ENCODE measurements at regions not wholly inside any gene's neighbourhood (a gene's known extent, or its start where the extent isn't known, plus 50 kb on each side); places are given as distances from the start of the nearest gene placed in this dataset.

GRCh38 chr2:106607371-106607770 lies 120.2 kb downstream of the CD8B2 start:
- DNase-seq, result no peak
- Histone ChIP-seq H3K27ac (no peak overlapping the region), H3K4me1 (no peaks in the 10 kb centered on the region), H3K36me3 (no peaks in the 10 kb centered on the region), H3K27me3 (no peaks in the 10 kb centered on the region), H3K9me3 (replicated peaks) (no peaks in the 10 kb centered on the region), H3K4me3 (no peak overlapping the region)

GRCh38 chr2:106609780-106610179 lies 122.6 kb downstream of the CD8B2 start:
- Histone ChIP-seq H3K4me3 (no peak overlapping the region), H3K36me3 (no peaks in the 10 kb centered on the region)

GRCh38 chr2:106614511-106615291 lies 127.5 kb downstream of the CD8B2 start:
- H3K9me3 ChIP-seq (replicated peaks), result no peaks in the 10 kb centered on the region
- no peaks in the 10 kb centered on the region for H3K36me3 ChIP-seq
- H3K4me3 ChIP-seq, result no peak overlapping the region
- H3K27ac ChIP-seq, result no peak overlapping the region
- DNase-seq, result no peak
- no peaks in the 10 kb centered on the region for H3K27me3 ChIP-seq
- no peaks in the 10 kb centered on the region for H3K4me1 ChIP-seq

More at GRCh38 chr2:106609780-106610179, 122.6 kb downstream of the CD8B2 start:
- H3K4me1 ChIP-seq, result no peaks in the 10 kb centered on the region
- H3K9me3 ChIP-seq (replicated peaks), result no peaks in the 10 kb centered on the region
- DNase-seq, result no peak
- H3K27me3 ChIP-seq, result no peaks in the 10 kb centered on the region
- H3K27ac ChIP-seq, result no peak overlapping the region

- H3K27me3 ChIP-seq, result no peaks in the 10 kb centered on the region
- DNase-seq, result no peak
- no peaks in the 10 kb centered on the region for H3K36me3 ChIP-seq
- H3K9me3 ChIP-seq (replicated peaks), result no peaks in the 10 kb centered on the region
- no peak overlapping the region for H3K4me3 ChIP-seq
- H3K27ac ChIP-seq, result no peak overlapping the region
- no peaks in the 10 kb centered on the region for H3K4me1 ChIP-seq
These were observed 131.4 kb downstream of the CD8B2 start for GRCh38 chr2:106618614-106619013.

GRCh38 chr2:106623456-106623855 lies 136.3 kb downstream of the CD8B2 start:
- Histone ChIP-seq H3K27ac (no peak overlapping the region), H3K4me3 (no peak overlapping the region), H3K4me1 (no peaks in the 10 kb centered on the region), H3K27me3 (no peaks in the 10 kb centered on the region), H3K36me3 (no peaks in the 10 kb centered on the region), H3K9me3 (replicated peaks) (no peaks in the 10 kb centered on the region)
- no peak for DNase-seq

- Histone ChIP-seq H3K4me1 (no peaks in the 10 kb centered on the region), H3K9me3 (replicated peaks) (no peaks in the 10 kb centered on the region), H3K27me3 (no peaks in the 10 kb centered on the region), H3K4me3 (no peak overlapping the region), H3K27ac (no peak overlapping the region), H3K36me3 (no peaks in the 10 kb centered on the region)
- no peak for DNase-seq
These were observed 137.7 kb downstream of the CD8B2 start for GRCh38 chr2:106624787-106625380.

GRCh38 chr2:106628377-106628776 lies 141.2 kb downstream of the CD8B2 start:
- no peaks in the 10 kb centered on the region for H3K27me3 ChIP-seq
- H3K27ac ChIP-seq, result no peak overlapping the region
- H3K9me3 ChIP-seq (replicated peaks), result no peaks in the 10 kb centered on the region
- H3K4me1 ChIP-seq, result no peaks in the 10 kb centered on the region
- H3K4me3 ChIP-seq, result no peak overlapping the region
- no peaks in the 10 kb centered on the region for H3K36me3 ChIP-seq
- DNase-seq, result no peak

- H3K4me3 ChIP-seq, result no peak overlapping the region
- no peaks in the 10 kb centered on the region for H3K9me3 ChIP-seq (replicated peaks)
- no peaks in the 10 kb centered on the region for H3K36me3 ChIP-seq
- H3K27ac ChIP-seq, result no peak overlapping the region
- H3K27me3 ChIP-seq, result no peaks in the 10 kb centered on the region
- no peak for DNase-seq
- no peaks in the 10 kb centered on the region for H3K4me1 ChIP-seq
These were observed 142.8 kb downstream of the CD8B2 start for GRCh38 chr2:106629981-106630380.

GRCh38 chr2:106631281-106631680 lies 144.1 kb downstream of the CD8B2 start:
- no peaks in the 10 kb centered on the region for H3K9me3 ChIP-seq (replicated peaks)
- no peak for DNase-seq
- H3K4me1 ChIP-seq, result no peaks in the 10 kb centered on the region
- H3K4me3 ChIP-seq, result no peak overlapping the region
- no peaks in the 10 kb centered on the region for H3K27me3 ChIP-seq
- no peak overlapping the region for H3K27ac ChIP-seq
- H3K36me3 ChIP-seq, result no peaks in the 10 kb centered on the region

GRCh38 chr2:106638043-106638442 lies 150.9 kb downstream of the CD8B2 start:
- Histone ChIP-seq H3K9me3 (replicated peaks) (no peaks in the 10 kb centered on the region), H3K36me3 (no peaks in the 10 kb centered on the region), H3K27me3 (no peaks in the 10 kb centered on the region), H3K4me1 (no peaks in the 10 kb centered on the region), H3K4me3 (no peak overlapping the region), H3K27ac (no peak overlapping the region)
- DNase-seq, result peak in 1 of 2 experiments; percentile 48

- H3K4me1 ChIP-seq, result no peaks in the 10 kb centered on the region
- no peak overlapping the region for H3K4me3 ChIP-seq
- H3K9me3 ChIP-seq (replicated peaks), result no peaks in the 10 kb centered on the region
- no peak overlapping the region for H3K27ac ChIP-seq
- no peaks in the 10 kb centered on the region for H3K27me3 ChIP-seq
- no peaks in the 10 kb centered on the region for H3K36me3 ChIP-seq
- DNase-seq, result no peak
These were observed 151.4 kb downstream of the CD8B2 start for GRCh38 chr2:106638580-106638979.

- DNase-seq, result no peak
- Histone ChIP-seq H3K27me3 (no peaks in the 10 kb centered on the region), H3K36me3 (no peaks in the 10 kb centered on the region), H3K27ac (no peak overlapping the region), H3K9me3 (replicated peaks) (no peaks in the 10 kb centered on the region), H3K4me3 (no peak overlapping the region), H3K4me1 (no peaks in the 10 kb centered on the region)
These were observed 155.5 kb downstream of the CD8B2 start for GRCh38 chr2:106642679-106643078.

- Histone ChIP-seq H3K4me1 (no peaks in the 10 kb centered on the region), H3K27me3 (no peaks in the 10 kb centered on the region), H3K36me3 (no peaks in the 10 kb centered on the region), H3K9me3 (replicated peaks) (no peaks in the 10 kb centered on the region), H3K4me3 (no peak overlapping the region), H3K27ac (no peak overlapping the region)
- DNase-seq, result no peak
These were observed 157.5 kb downstream of the CD8B2 start for GRCh38 chr2:106644623-106645022.

- Histone ChIP-seq H3K36me3 (no peaks in the 10 kb centered on the region), H3K27me3 (no peaks in the 10 kb centered on the region), H3K27ac (no peak overlapping the region), H3K9me3 (replicated peaks) (no peaks in the 10 kb centered on the region), H3K4me1 (no peaks in the 10 kb centered on the region), H3K4me3 (no peak overlapping the region)
- DNase-seq, result no peak
These were observed 159.4 kb downstream of the CD8B2 start for GRCh38 chr2:106646605-106647004.

GRCh38 chr2:106649306-106649705 lies 162.1 kb downstream of the CD8B2 start:
- no peak overlapping the region for H3K4me3 ChIP-seq
- no peaks in the 10 kb centered on the region for H3K27me3 ChIP-seq
- no peaks in the 10 kb centered on the region for H3K9me3 ChIP-seq (replicated peaks)
- no peaks in the 10 kb centered on the region for H3K4me1 ChIP-seq
- no peak overlapping the region for H3K27ac ChIP-seq
- no peaks in the 10 kb centered on the region for H3K36me3 ChIP-seq
- no peak for DNase-seq

- no peak overlapping the region for H3K4me3 ChIP-seq
- H3K27ac ChIP-seq, result no peak overlapping the region
- no peaks in the 10 kb centered on the region for H3K9me3 ChIP-seq (replicated peaks)
- no peak for DNase-seq
- no peaks in the 10 kb centered on the region for H3K4me1 ChIP-seq
- H3K27me3 ChIP-seq, result no peaks in the 10 kb centered on the region
- no peaks in the 10 kb centered on the region for H3K36me3 ChIP-seq
These were observed 166.3 kb downstream of the CD8B2 start for GRCh38 chr2:106653465-106653864.
